ENCODE measurements at regions not wholly inside any gene's neighbourhood (a gene's known extent, or its start where the extent isn't known, plus 50 kb on each side); places are given as distances from the start of the nearest gene placed in this dataset.
"Not testable (repeated sequence)": the region's sequence is repeated elsewhere in the genome, so short reads cannot be mapped to it uniquely, and the experiment has no call there.

DNA sequence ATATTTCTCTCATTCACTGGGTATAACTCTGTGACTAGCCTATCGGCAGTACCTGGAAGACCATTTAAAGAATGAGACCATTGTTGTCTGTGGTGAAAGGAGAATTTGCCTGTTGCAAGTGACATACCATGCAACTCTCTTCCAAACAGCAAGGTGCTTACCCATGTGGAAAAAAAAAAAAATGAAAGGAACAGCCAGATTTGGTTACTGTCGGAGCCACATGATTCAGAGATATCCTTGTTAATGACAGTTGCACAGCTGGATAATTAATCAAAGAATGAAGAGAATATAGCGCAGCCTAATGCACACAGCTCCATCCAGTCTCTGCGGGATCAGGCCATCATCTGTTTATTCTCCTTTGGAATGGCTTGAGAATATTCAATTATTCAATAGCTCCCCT, 141.8 kb downstream of the HRH4 start:
- H3K36me3 ChIP-seq (ENCODE audit: insufficient read depth, low read depth, low read length) = no peaks in the 10 kb centered on the region
- no peak overlapping the region for H3K27ac ChIP-seq (ENCODE audit: low read length)
- no peaks in the 10 kb centered on the region for H3K27me3 ChIP-seq (ENCODE audit: insufficient read depth, low read length)
- peaks cover 14% of the 10 kb centered on the region for H3K4me1 ChIP-seq (ENCODE audit: insufficient read depth, low read length)
- H3K9ac ChIP-seq (ENCODE audit: low read depth, low read length) = no peak overlapping the region
- no peak overlapping the region for H3K4me3 ChIP-seq (ENCODE audit: low read length)
- no peaks in the 10 kb centered on the region for H3K9me3 ChIP-seq (ENCODE audit: insufficient read depth, low read depth, low read length)

DNA sequence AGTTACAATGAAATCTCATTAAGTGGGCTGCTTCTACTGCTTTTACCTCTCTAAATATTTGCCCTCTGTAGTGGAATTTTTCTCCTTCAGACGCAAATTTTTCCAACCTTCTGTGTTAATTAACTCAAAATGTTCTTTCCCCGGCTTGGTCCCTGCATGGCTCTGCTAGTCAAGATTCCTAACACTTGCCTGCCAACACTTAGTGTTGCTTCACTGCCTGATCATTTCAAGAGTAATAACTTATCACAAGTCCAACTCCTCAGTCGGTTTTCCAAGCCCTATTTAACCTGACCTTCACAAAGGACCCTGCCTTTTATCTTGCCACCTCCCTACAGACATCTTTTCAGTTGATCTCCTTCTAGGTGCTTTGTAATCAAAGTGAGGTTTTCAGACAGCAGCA, 142.7 kb downstream of the HRH4 start:
- Histone ChIP-seq H3K9me3 (ENCODE audit: insufficient read depth, low read depth, low read length) (no peaks in the 10 kb centered on the region), H3K27me3 (ENCODE audit: insufficient read depth, low read length) (no peaks in the 10 kb centered on the region), H3K27ac (ENCODE audit: low read length) (no peak overlapping the region), H3K36me3 (ENCODE audit: insufficient read depth, low read depth, low read length) (no peaks in the 10 kb centered on the region), H3K4me1 (ENCODE audit: insufficient read depth, low read length) (peaks cover 14% of the 10 kb centered on the region), H3K9ac (ENCODE audit: low read depth, low read length) (no peak overlapping the region), H3K4me3 (ENCODE audit: low read length) (no peak overlapping the region)

- Histone ChIP-seq H3K4me3 (ENCODE audit: low read length) (no peak overlapping the region), H3K9me3 (ENCODE audit: insufficient read depth, low read depth, low read length) (no peaks in the 10 kb centered on the region), H3K36me3 (ENCODE audit: insufficient read depth, low read depth, low read length) (no peaks in the 10 kb centered on the region), H3K27me3 (ENCODE audit: insufficient read depth, low read length) (no peaks in the 10 kb centered on the region), H3K4me1 (ENCODE audit: insufficient read depth, low read length) (peaks cover 14% of the 10 kb centered on the region), H3K9ac (ENCODE audit: low read depth, low read length) (no peak overlapping the region), H3K27ac (ENCODE audit: low read length) (no peak overlapping the region)
Observed at GRCh38 chr18:24605444-24605843, 145.0 kb downstream of the HRH4 start.

GRCh38 chr18:24609254-24609653, 148.8 kb downstream of the HRH4 start:
- no peaks in the 10 kb centered on the region for H3K27me3 ChIP-seq (ENCODE audit: insufficient read depth, low read length)
- no peaks in the 10 kb centered on the region for H3K36me3 ChIP-seq (ENCODE audit: insufficient read depth, low read depth, low read length)
- no peaks in the 10 kb centered on the region for H3K4me1 ChIP-seq (ENCODE audit: insufficient read depth, low read length)
- no peak overlapping the region for H3K9ac ChIP-seq (ENCODE audit: low read depth, low read length)
- H3K27ac ChIP-seq (ENCODE audit: low read length) = no peak overlapping the region
- H3K9me3 ChIP-seq (ENCODE audit: insufficient read depth, low read depth, low read length) = no peaks in the 10 kb centered on the region
- H3K4me3 ChIP-seq (ENCODE audit: low read length) = no peak overlapping the region

GRCh38 chr18:24611075-24611474, 150.6 kb downstream of the HRH4 start:
- H3K36me3 ChIP-seq (ENCODE audit: insufficient read depth, low read depth, low read length) = no peaks in the 10 kb centered on the region
- H3K27me3 ChIP-seq (ENCODE audit: insufficient read depth, low read length) = no peaks in the 10 kb centered on the region
- no peak overlapping the region for H3K9ac ChIP-seq (ENCODE audit: low read depth, low read length)
- no peaks in the 10 kb centered on the region for H3K9me3 ChIP-seq (ENCODE audit: insufficient read depth, low read depth, low read length)
- no peak overlapping the region for H3K4me3 ChIP-seq (ENCODE audit: low read length)
- no peak overlapping the region for H3K27ac ChIP-seq (ENCODE audit: low read length)
- H3K4me1 ChIP-seq (ENCODE audit: insufficient read depth, low read length) = no peaks in the 10 kb centered on the region

GRCh38 chr18:24613896-24614640, 153.6 kb downstream of the HRH4 start:
- Histone ChIP-seq H3K36me3 (ENCODE audit: insufficient read depth, low read depth, low read length) (no peaks in the 10 kb centered on the region), H3K4me1 (ENCODE audit: insufficient read depth, low read length) (no peaks in the 10 kb centered on the region), H3K9ac (ENCODE audit: low read depth, low read length) (no peak overlapping the region), H3K9me3 (ENCODE audit: insufficient read depth, low read depth, low read length) (no peaks in the 10 kb centered on the region), H3K4me3 (ENCODE audit: low read length) (no peak overlapping the region), H3K27ac (ENCODE audit: low read length) (no peak overlapping the region), H3K27me3 (ENCODE audit: insufficient read depth, low read length) (no peaks in the 10 kb centered on the region)

GRCh38 chr18:24616653-24617052, 156.2 kb downstream of the HRH4 start:
- Histone ChIP-seq H3K4me3 (ENCODE audit: low read length) (no peak overlapping the region), H3K9me3 (ENCODE audit: insufficient read depth, low read depth, low read length) (no peaks in the 10 kb centered on the region), H3K4me1 (ENCODE audit: insufficient read depth, low read length) (no peaks in the 10 kb centered on the region), H3K9ac (ENCODE audit: low read depth, low read length) (no peak overlapping the region), H3K27me3 (ENCODE audit: insufficient read depth, low read length) (no peaks in the 10 kb centered on the region), H3K27ac (ENCODE audit: low read length) (no peak overlapping the region), H3K36me3 (ENCODE audit: insufficient read depth, low read depth, low read length) (no peaks in the 10 kb centered on the region)

DNA sequence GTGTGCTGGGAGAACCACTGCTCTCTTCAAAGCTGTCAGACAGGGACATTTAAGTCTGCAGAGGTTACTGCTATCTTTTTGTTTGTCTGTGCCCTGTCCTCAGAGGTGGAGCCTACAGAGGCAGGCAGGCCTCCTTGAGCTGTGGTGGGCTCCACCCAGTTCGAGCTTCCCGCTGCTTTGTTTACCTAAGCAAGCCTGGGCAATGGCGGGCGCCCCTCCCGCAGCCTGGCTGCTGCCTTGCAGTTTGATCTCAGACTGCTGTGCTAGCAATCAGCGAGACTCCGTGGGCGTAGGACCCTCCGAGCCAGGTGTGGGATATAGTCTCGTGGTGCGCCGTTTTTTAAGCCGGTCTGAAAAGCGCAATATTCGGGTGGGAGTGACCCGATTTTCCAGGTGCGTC, 164.0 kb downstream of the HRH4 start:
- not testable (repeated sequence) for H3K9ac ChIP-seq (ENCODE audit: low read depth, low read length); H3K36me3 ChIP-seq (ENCODE audit: insufficient read depth, low read depth, low read length); H3K9me3 ChIP-seq (ENCODE audit: insufficient read depth, low read depth, low read length); H3K4me1 ChIP-seq (ENCODE audit: insufficient read depth, low read length); H3K27me3 ChIP-seq (ENCODE audit: insufficient read depth, low read length); H3K4me3 ChIP-seq (ENCODE audit: low read length); H3K27ac ChIP-seq (ENCODE audit: low read length)

DNA sequence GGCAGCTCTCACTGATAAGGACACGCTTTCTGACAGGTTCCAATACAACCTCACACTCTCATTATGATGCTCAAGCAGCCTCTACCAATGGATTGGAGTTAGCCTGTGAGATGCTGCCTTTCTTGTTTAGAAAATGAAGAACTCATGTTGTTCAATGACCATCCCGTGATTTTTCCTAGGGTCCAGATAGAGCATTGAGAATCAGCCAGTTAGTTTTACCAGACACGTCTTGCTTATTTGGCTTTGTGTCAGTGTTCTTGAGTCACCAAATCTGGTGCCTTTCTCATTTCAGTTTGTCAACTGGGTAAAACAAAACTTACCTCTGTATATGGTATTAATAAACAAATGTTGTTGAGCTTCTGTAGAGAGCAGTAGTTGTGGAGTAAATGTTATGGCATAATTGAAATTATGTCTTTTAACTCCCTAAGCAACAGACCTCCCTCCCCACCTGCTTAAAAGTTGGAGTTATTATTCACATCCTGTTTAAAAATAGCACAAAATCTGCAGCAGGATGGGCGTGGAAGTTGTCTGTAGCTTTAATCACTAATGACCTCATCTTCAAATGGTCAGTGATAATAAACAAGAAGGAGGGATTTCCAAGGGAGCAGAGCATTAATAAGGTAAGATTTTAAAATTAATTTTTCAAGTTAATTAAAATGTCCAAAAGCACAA, 167.3 kb downstream of the HRH4 start:
- H3K4me1 ChIP-seq (ENCODE audit: insufficient read depth, low read length) = no peaks in the 10 kb centered on the region
- H3K36me3 ChIP-seq (ENCODE audit: insufficient read depth, low read depth, low read length) = no peaks in the 10 kb centered on the region
- no peaks in the 10 kb centered on the region for H3K9me3 ChIP-seq (ENCODE audit: insufficient read depth, low read depth, low read length)
- H3K27ac ChIP-seq (ENCODE audit: low read length) = no peak overlapping the region
- no peak overlapping the region for H3K9ac ChIP-seq (ENCODE audit: low read depth, low read length)
- no peaks in the 10 kb centered on the region for H3K27me3 ChIP-seq (ENCODE audit: insufficient read depth, low read length)
- H3K4me3 ChIP-seq (ENCODE audit: low read length) = no peak overlapping the region

- no peak overlapping the region for H3K27ac ChIP-seq (ENCODE audit: low read length)
Observed at GRCh38 chr18:24628326-24628725, 167.9 kb downstream of the HRH4 start.

DNA sequence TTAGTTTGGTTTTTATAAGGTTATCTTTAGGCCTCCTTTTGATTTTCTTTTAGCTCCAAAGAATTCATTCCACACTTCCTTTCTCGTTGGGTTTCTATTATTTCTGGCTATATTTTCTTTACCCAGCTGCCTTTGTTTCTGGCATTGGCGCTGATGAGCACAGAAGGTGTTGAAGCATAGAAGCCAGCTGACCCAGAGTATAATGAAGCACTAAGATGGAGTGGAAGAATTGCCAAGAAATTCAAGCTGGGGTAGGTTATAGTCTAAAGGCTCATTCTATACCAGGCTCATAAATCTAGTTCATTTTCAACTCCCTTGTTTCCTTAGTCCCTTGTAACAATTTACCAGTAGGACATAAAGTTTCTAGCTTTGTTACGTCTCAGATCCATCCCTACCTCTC, 169.5 kb downstream of the HRH4 start:
- Histone ChIP-seq H3K27me3 (ENCODE audit: insufficient read depth, low read length) (no peaks in the 10 kb centered on the region), H3K9me3 (ENCODE audit: insufficient read depth, low read depth, low read length) (no peaks in the 10 kb centered on the region), H3K4me1 (ENCODE audit: insufficient read depth, low read length) (no peaks in the 10 kb centered on the region), H3K4me3 (ENCODE audit: low read length) (no peak overlapping the region), H3K27ac (ENCODE audit: low read length) (no peak overlapping the region), H3K9ac (ENCODE audit: low read depth, low read length) (no peak overlapping the region), H3K36me3 (ENCODE audit: insufficient read depth, low read depth, low read length) (no peaks in the 10 kb centered on the region)

More at GRCh38 chr18:24628326-24628725, 167.9 kb downstream of the HRH4 start:
- Histone ChIP-seq H3K9ac (ENCODE audit: low read depth, low read length) (no peak overlapping the region), H3K27me3 (ENCODE audit: insufficient read depth, low read length) (no peaks in the 10 kb centered on the region), H3K9me3 (ENCODE audit: insufficient read depth, low read depth, low read length) (no peaks in the 10 kb centered on the region), H3K4me3 (ENCODE audit: low read length) (no peak overlapping the region), H3K4me1 (ENCODE audit: insufficient read depth, low read length) (no peaks in the 10 kb centered on the region), H3K36me3 (ENCODE audit: insufficient read depth, low read depth, low read length) (no peaks in the 10 kb centered on the region)

- Histone ChIP-seq H3K27ac (ENCODE audit: low read length) (no peak overlapping the region), H3K4me1 (ENCODE audit: insufficient read depth, low read length) (no peaks in the 10 kb centered on the region), H3K9me3 (ENCODE audit: insufficient read depth, low read depth, low read length) (no peaks in the 10 kb centered on the region), H3K9ac (ENCODE audit: low read depth, low read length) (no peak overlapping the region), H3K4me3 (ENCODE audit: low read length) (no peak overlapping the region), H3K27me3 (ENCODE audit: insufficient read depth, low read length) (no peaks in the 10 kb centered on the region), H3K36me3 (ENCODE audit: insufficient read depth, low read depth, low read length) (no peaks in the 10 kb centered on the region)
Observed at GRCh38 chr18:24630346-24630880, 170.0 kb downstream of the HRH4 start.

All from iPS-20b (cell line).